ENCODE measurements at regions not wholly inside any gene's neighbourhood (a gene's known extent, or its start where the extent isn't known, plus 50 kb on each side); places are given as distances from the start of the nearest gene placed in this dataset.
A peak's percentile ranks its signal among the peaks of the same experiment; 100 is the strongest.

DNA sequence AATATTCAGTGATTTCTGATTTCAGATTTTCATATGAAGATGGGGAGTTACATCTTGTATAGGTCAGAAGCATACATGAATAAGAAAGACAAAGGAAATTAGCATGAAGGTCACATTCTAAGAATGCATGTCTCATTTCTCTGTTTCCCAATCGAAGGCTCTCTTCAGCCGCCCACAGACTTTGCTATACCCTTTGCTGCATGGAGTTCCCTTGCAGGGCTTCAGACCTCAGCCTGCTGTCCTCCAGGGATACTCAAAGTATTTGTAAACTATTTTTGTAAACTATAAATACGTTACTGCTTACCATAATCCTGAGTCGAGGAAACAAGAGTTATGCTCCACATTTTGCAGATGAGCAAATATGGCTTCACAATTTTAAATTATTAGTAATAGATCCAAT, 738.4 kb downstream of the PCDH18 start:
- Histone ChIP-seq H3K9me3 (ENCODE audit: control insufficient read depth, low read depth, low read length) (no peaks in the 10 kb centered on the region), H3K4me1 (ENCODE audit: control insufficient read depth, insufficient read depth, low read length) (no peaks in the 10 kb centered on the region), H3K27ac (ENCODE audit: low read length) (no peak overlapping the region), H3K4me3 (ENCODE audit: low read length) (no peak overlapping the region), H3K27me3 (ENCODE audit: control insufficient read depth, insufficient read depth, low read length) (no peaks in the 10 kb centered on the region), H3K36me3 (ENCODE audit: control insufficient read depth, insufficient read depth, low read length) (no peaks in the 10 kb centered on the region)
- DNase-seq, result no peak
- WGBS (ENCODE audit: insufficient coverage, low lambda C conversion rate), result no CpG with 5 or more reads among the region's 4 CpGs

DNA sequence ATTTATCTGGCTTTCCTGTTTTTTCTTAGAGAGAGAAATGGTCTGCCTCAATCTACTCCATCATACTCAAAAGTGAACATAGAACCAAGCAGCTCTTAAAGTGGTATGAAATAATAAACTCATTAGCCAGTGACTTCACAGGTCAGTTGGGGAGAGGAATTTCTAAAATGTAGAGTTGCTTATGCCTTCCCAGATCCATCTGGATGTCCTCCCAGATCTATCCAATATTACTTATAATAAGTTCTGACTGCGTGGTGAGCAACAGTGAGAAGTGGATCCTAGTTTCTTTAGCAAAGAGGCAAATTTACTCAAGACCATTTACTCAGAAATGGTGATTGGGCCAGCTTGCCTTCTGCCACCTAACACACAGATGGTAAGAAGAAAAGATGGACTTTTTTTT, 748.0 kb downstream of the PCDH18 start:
- H3K36me3 ChIP-seq (ENCODE audit: control insufficient read depth, insufficient read depth, low read length), result no peaks in the 10 kb centered on the region
- DNase-seq, result no peak
- no peaks in the 10 kb centered on the region for H3K9me3 ChIP-seq (ENCODE audit: control insufficient read depth, low read depth, low read length)
- no peak overlapping the region for H3K4me3 ChIP-seq (ENCODE audit: low read length)
- no CpG with 5 or more reads among the region's 1 CpG for WGBS (ENCODE audit: insufficient coverage, low lambda C conversion rate)
- H3K27ac ChIP-seq (ENCODE audit: low read length), result no peak overlapping the region
- H3K27me3 ChIP-seq (ENCODE audit: control insufficient read depth, insufficient read depth, low read length), result no peaks in the 10 kb centered on the region
- H3K4me1 ChIP-seq (ENCODE audit: control insufficient read depth, insufficient read depth, low read length), result no peaks in the 10 kb centered on the region

- Histone ChIP-seq H3K4me1 (ENCODE audit: control insufficient read depth, insufficient read depth, low read length) (no peaks in the 10 kb centered on the region), H3K27me3 (ENCODE audit: control insufficient read depth, insufficient read depth, low read length) (no peaks in the 10 kb centered on the region), H3K27ac (ENCODE audit: low read length) (no peak overlapping the region), H3K36me3 (ENCODE audit: control insufficient read depth, insufficient read depth, low read length) (no peaks in the 10 kb centered on the region), H3K4me3 (ENCODE audit: low read length) (no peak overlapping the region), H3K9me3 (ENCODE audit: control insufficient read depth, low read depth, low read length) (no peaks in the 10 kb centered on the region)
- no peak for DNase-seq
- WGBS (ENCODE audit: insufficient coverage, low lambda C conversion rate), result 100% methylated on average over 4 of the region's 6 CpGs
These were observed 762.6 kb downstream of the PCDH18 start for GRCh38 chr4:136769717-136770116.

DNA sequence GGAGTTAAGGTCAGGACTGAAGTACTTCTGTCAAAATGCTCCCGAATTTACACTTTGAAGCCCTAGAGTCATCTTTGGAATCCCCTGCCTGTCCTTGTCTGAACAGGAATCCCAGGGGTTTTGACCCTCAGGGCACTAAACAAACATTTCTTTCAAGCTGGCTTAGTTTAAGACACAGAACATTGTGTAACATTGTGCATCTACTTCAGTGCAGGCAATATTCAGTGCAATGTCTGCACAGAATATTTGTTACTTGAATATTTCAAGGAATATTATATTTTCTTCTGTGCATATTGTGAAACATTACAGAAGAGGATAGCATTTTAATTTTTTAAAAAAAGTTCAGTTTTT, 763.4 kb downstream of the PCDH18 start:
- H3K4me3 ChIP-seq (ENCODE audit: low read length), result no peak overlapping the region
- no peaks in the 10 kb centered on the region for H3K4me1 ChIP-seq (ENCODE audit: control insufficient read depth, insufficient read depth, low read length)
- H3K27me3 ChIP-seq (ENCODE audit: control insufficient read depth, insufficient read depth, low read length), result no peaks in the 10 kb centered on the region
- H3K36me3 ChIP-seq (ENCODE audit: control insufficient read depth, insufficient read depth, low read length), result no peaks in the 10 kb centered on the region
- H3K27ac ChIP-seq (ENCODE audit: low read length), result no peak overlapping the region
- no CpG with 5 or more reads among the region's 1 CpG for WGBS (ENCODE audit: insufficient coverage, low lambda C conversion rate)
- H3K9me3 ChIP-seq (ENCODE audit: control insufficient read depth, low read depth, low read length), result no peaks in the 10 kb centered on the region
- DNase-seq, result no peak

DNA sequence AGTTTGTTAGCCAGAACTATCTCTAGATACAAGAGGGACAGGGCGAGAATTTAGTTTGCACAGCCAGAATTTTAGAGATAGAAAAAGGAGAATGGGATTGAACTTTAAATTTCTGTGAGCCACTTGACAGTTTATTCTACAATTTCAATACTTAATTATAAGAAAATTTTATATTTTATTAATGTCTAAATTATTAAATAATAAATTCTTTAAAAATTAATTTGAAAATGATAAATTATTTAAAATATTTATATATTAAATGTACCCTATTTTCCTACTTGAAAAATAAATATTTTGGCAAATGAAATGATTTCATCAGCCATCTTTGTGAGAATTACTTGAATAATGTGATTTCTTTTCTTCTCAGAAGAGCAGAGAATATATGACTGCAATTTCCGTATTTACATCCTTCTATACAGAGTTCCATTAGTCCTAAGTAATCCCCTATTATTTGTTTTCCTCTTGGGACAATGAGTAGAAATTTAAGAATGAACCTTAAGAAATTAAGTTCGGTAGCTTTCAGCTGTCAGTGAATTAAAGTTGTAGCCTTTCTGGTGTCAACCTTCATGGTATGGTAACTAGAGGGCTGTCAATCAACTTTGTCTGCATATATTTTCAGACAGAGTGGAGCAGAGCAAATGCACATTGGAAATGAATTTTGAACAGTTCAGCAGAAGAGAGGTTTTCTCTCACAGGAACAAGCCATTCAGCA, 763.9 kb downstream of the PCDH18 start:
- no peaks in the 10 kb centered on the region for H3K36me3 ChIP-seq (ENCODE audit: control insufficient read depth, insufficient read depth, low read length)
- WGBS (ENCODE audit: insufficient coverage, low lambda C conversion rate), result no CpG with 5 or more reads among the region's 3 CpGs
- H3K4me1 ChIP-seq (ENCODE audit: control insufficient read depth, insufficient read depth, low read length), result no peaks in the 10 kb centered on the region
- no peak overlapping the region for H3K4me3 ChIP-seq (ENCODE audit: low read length)
- H3K27me3 ChIP-seq (ENCODE audit: control insufficient read depth, insufficient read depth, low read length), result no peaks in the 10 kb centered on the region
- no peak for DNase-seq
- no peaks in the 10 kb centered on the region for H3K9me3 ChIP-seq (ENCODE audit: control insufficient read depth, low read depth, low read length)
- no peak overlapping the region for H3K27ac ChIP-seq (ENCODE audit: low read length)

GRCh38 chr4:136763919-136764318, 768.4 kb downstream of the PCDH18 start:
- WGBS (ENCODE audit: insufficient coverage, low lambda C conversion rate), result 60% methylated on average over 2 of the region's 3 CpGs
- Histone ChIP-seq H3K9me3 (ENCODE audit: control insufficient read depth, low read depth, low read length) (no peaks in the 10 kb centered on the region), H3K4me1 (ENCODE audit: control insufficient read depth, insufficient read depth, low read length) (no peaks in the 10 kb centered on the region), H3K4me3 (ENCODE audit: low read length) (no peak overlapping the region), H3K27ac (ENCODE audit: low read length) (no peak overlapping the region), H3K27me3 (ENCODE audit: control insufficient read depth, insufficient read depth, low read length) (no peaks in the 10 kb centered on the region), H3K36me3 (ENCODE audit: control insufficient read depth, insufficient read depth, low read length) (no peaks in the 10 kb centered on the region)
- no peak for DNase-seq

DNA sequence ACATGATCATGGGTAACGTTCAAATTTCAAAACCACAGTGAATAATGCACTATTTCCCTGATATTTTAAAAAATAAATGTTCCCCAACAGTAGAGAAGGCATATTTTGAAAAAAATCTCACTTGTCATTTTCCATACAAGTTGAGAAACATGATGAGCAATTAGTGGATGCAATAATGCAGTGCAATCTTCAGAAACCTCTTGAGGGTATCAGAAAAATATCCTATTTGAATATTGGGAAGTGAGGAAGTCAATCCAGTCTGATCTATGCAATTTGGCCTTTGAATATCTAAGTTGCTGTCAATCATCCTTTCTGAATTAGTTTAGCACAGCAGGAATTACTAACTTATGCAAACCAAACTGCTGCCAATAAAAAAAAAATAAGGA, 776.8 kb downstream of the PCDH18 start:
- H3K27me3 ChIP-seq (ENCODE audit: control insufficient read depth, insufficient read depth, low read length), result no peaks in the 10 kb centered on the region
- no peak overlapping the region for H3K4me3 ChIP-seq (ENCODE audit: low read length)
- WGBS (ENCODE audit: insufficient coverage, low lambda C conversion rate), result 100% methylated on average over 1 of the region's 1 CpG
- H3K9me3 ChIP-seq (ENCODE audit: control insufficient read depth, low read depth, low read length), result no peaks in the 10 kb centered on the region
- H3K27ac ChIP-seq (ENCODE audit: low read length), result no peak overlapping the region
- H3K36me3 ChIP-seq (ENCODE audit: control insufficient read depth, insufficient read depth, low read length), result no peaks in the 10 kb centered on the region
- DNase-seq, result no peak
- H3K4me1 ChIP-seq (ENCODE audit: control insufficient read depth, insufficient read depth, low read length), result no peaks in the 10 kb centered on the region

- no peaks in the 10 kb centered on the region for H3K9me3 ChIP-seq (ENCODE audit: control insufficient read depth, low read depth, low read length)
- 22% methylated on average over 1 of the region's 2 CpGs for WGBS (ENCODE audit: insufficient coverage, low lambda C conversion rate)
- H3K4me3 ChIP-seq (ENCODE audit: low read length), result no peak overlapping the region
- H3K4me1 ChIP-seq (ENCODE audit: control insufficient read depth, insufficient read depth, low read length), result no peaks in the 10 kb centered on the region
- H3K27me3 ChIP-seq (ENCODE audit: control insufficient read depth, insufficient read depth, low read length), result no peaks in the 10 kb centered on the region
- H3K36me3 ChIP-seq (ENCODE audit: control insufficient read depth, insufficient read depth, low read length), result no peaks in the 10 kb centered on the region
- peak; percentile 4 for DNase-seq
- no peak overlapping the region for H3K27ac ChIP-seq (ENCODE audit: low read length)
These were observed 777.3 kb downstream of the PCDH18 start for GRCh38 chr4:136754810-136755530.

DNA sequence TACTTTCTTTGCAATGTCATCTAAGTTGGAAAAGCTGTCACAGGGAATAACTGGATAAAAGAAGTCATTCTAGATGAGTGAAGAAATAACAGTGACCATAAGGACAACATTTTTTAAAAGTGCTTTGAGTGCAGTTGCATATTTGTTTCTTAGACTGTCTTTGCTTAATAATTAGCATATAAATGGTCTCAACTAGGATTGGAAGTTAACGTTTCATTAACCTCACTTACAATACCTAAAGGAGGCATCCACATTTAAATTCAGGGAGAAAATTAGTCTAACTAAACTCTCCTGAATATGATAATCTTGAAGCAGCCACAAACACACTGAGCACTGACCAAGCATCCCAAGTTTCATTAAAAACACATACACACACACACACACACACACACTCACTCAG, 780.7 kb downstream of the PCDH18 start:
- Histone ChIP-seq H3K9me3 (ENCODE audit: control insufficient read depth, low read depth, low read length) (no peaks in the 10 kb centered on the region), H3K27me3 (ENCODE audit: control insufficient read depth, insufficient read depth, low read length) (no peaks in the 10 kb centered on the region)
- no CpG with 5 or more reads among the region's 1 CpG for WGBS (ENCODE audit: insufficient coverage, low lambda C conversion rate)

GRCh38 chr4:136750897-136751296, 781.4 kb downstream of the PCDH18 start:
- H3K36me3 ChIP-seq (ENCODE audit: control insufficient read depth, insufficient read depth, low read length), result no peaks in the 10 kb centered on the region
- H3K27ac ChIP-seq (ENCODE audit: low read length), result no peak overlapping the region
- DNase-seq, result no peak
- no peak overlapping the region for H3K4me3 ChIP-seq (ENCODE audit: low read length)
- H3K9me3 ChIP-seq (ENCODE audit: control insufficient read depth, low read depth, low read length), result no peaks in the 10 kb centered on the region
- H3K27me3 ChIP-seq (ENCODE audit: control insufficient read depth, insufficient read depth, low read length), result no peaks in the 10 kb centered on the region
- no peaks in the 10 kb centered on the region for H3K4me1 ChIP-seq (ENCODE audit: control insufficient read depth, insufficient read depth, low read length)
- 100% methylated on average over 1 of the region's 3 CpGs for WGBS (ENCODE audit: insufficient coverage, low lambda C conversion rate)

More for the DNA sequence above, 780.7 kb downstream of the PCDH18 start:
- no peak for DNase-seq
- Histone ChIP-seq H3K36me3 (ENCODE audit: control insufficient read depth, insufficient read depth, low read length) (no peaks in the 10 kb centered on the region), H3K4me1 (ENCODE audit: control insufficient read depth, insufficient read depth, low read length) (no peaks in the 10 kb centered on the region), H3K4me3 (ENCODE audit: low read length) (no peak overlapping the region), H3K27ac (ENCODE audit: low read length) (no peak overlapping the region)

DNA sequence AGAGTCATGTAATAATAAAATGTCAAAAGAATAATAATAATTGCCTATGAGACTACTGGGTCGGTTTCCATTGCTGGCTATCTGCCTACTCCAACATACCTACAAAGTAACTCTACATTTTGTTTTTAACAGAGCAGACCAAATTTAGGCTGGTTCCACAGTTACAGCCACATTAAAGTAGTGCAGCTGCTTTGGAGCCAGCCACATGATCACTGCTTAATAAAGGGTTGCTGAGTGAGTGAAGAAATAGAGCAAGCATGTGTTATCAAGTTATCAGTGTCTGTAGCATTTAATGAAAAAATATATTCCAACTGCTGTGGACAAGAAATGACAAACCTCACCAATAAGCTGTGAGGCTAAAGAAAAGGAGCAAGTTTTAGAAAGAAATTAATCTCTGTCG, 782.3 kb downstream of the PCDH18 start:
- Histone ChIP-seq H3K4me1 (ENCODE audit: control insufficient read depth, insufficient read depth, low read length) (no peaks in the 10 kb centered on the region), H3K4me3 (ENCODE audit: low read length) (no peak overlapping the region), H3K9me3 (ENCODE audit: control insufficient read depth, low read depth, low read length) (no peaks in the 10 kb centered on the region), H3K27ac (ENCODE audit: low read length) (no peak overlapping the region), H3K36me3 (ENCODE audit: control insufficient read depth, insufficient read depth, low read length) (no peaks in the 10 kb centered on the region), H3K27me3 (ENCODE audit: control insufficient read depth, insufficient read depth, low read length) (no peaks in the 10 kb centered on the region)
- 100% methylated on average over 1 of the region's 2 CpGs for WGBS (ENCODE audit: insufficient coverage, low lambda C conversion rate)
- no peak for DNase-seq
